Thoracic aorta (tissue), 2 donors: ENCODE measurements at regions not wholly inside any gene's neighbourhood (a gene's known extent, or its start where the extent isn't known, plus 50 kb on each side); places are given as distances from the start of the nearest gene placed in this dataset.

Source experiments
- ATAC-seq: fragments of 150-250 bp; one replicate; pipeline ENCODE4 v1.8.0; 2017; ENCODE audit warnings: low read depth; ENCODE audit not compliant: insufficient number of reproducible peaks, low FRiP score
- DNase-seq: peaks from one replicate; pipeline ENCODE4 v3.0.0-alpha.2; 2020; ENCODE audit warnings: low spot score
- H3K27ac ChIP-seq, 2 donors: fragments of 200-600 bp; sonication (generic); 1 replicate in 1 of 2; 2 replicates in 1 of 2; pipeline ENCODE4 v1.5.1; 2016; ENCODE audit warnings: mild to moderate bottlenecking in 2 of 2, moderate library complexity in 2 of 2
- H3K27me3 ChIP-seq: fragments of 200-600 bp; sonication (generic); replicated peaks from 2 replicates; pipeline ENCODE4 v1.6.0; 2016; ENCODE audit warnings: mild to moderate bottlenecking; ENCODE audit not compliant: insufficient read depth
- H3K36me3 ChIP-seq: fragments of 200-600 bp; sonication (generic); one replicate; pipeline ENCODE4 v1.5.1; 2016
- H3K4me1 ChIP-seq, 2 donors: fragments of 200-600 bp; sonication (generic); 1 replicate in 1 of 2; 2 replicates in 1 of 2; pipeline versions ENCODE4 v1.5.1 to v1.6.0; 2016; ENCODE audit warnings: low read depth in 2 of 2, mild to moderate bottlenecking in 1 of 2; ENCODE audit not compliant: control insufficient read depth in 1 of 2
- H3K4me3 ChIP-seq: fragments of 200-600 bp; sonication (generic); 2 replicates; pipeline ENCODE4 v1.5.1; 2016; ENCODE audit warnings: mild to moderate bottlenecking
- H3K9me3 ChIP-seq: fragments of 200-600 bp; sonication (generic); 2 replicates; pipeline ENCODE4 v1.5.1; 2016
- TF ChIP-seq, protein P1 (sequence below): fragments of 200-600 bp; sonication (generic); IDR thresholded peaks from one replicate; pipeline ENCODE4 v1.5.1; 2019; ENCODE audit warnings: antibody characterized with exemption

- DNase-seq (no peak), ATAC-seq (no peak)
- Histone ChIP-seq H3K27ac (no peak overlapping the region), H3K4me1 (no peaks in the 10 kb centered on the region), H3K27me3 (no peaks in the 10 kb centered on the region), H3K4me3 (no peak overlapping the region), H3K36me3 (no peaks in the 10 kb centered on the region), H3K9me3 (no peaks in the 10 kb centered on the region)
- TF ChIP-seq, protein P1, sequence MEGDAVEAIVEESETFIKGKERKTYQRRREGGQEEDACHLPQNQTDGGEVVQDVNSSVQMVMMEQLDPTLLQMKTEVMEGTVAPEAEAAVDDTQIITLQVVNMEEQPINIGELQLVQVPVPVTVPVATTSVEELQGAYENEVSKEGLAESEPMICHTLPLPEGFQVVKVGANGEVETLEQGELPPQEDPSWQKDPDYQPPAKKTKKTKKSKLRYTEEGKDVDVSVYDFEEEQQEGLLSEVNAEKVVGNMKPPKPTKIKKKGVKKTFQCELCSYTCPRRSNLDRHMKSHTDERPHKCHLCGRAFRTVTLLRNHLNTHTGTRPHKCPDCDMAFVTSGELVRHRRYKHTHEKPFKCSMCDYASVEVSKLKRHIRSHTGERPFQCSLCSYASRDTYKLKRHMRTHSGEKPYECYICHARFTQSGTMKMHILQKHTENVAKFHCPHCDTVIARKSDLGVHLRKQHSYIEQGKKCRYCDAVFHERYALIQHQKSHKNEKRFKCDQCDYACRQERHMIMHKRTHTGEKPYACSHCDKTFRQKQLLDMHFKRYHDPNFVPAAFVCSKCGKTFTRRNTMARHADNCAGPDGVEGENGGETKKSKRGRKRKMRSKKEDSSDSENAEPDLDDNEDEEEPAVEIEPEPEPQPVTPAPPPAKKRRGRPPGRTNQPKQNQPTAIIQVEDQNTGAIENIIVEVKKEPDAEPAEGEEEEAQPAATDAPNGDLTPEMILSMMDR = no peak
Measured at GRCh38 chr12:113643177-113643974, 171.7 kb upstream of the LHX5 start.

GRCh38 chr12:113642672-113643071 is 171.0 kb upstream of the LHX5 start:
- DNase-seq (no peak), ATAC-seq (no peak)
- Histone ChIP-seq H3K9me3 (no peaks in the 10 kb centered on the region), H3K27ac (no peak overlapping the region), H3K36me3 (no peaks in the 10 kb centered on the region), H3K4me1 (no peaks in the 10 kb centered on the region), H3K27me3 (no peaks in the 10 kb centered on the region), H3K4me3 (no peak overlapping the region)
- TF ChIP-seq, protein P1 = no peak

GRCh38 chr12:113642216-113642615 is 170.5 kb upstream of the LHX5 start:
- no peaks in the 10 kb centered on the region for H3K27me3 ChIP-seq
- TF ChIP-seq, protein P1 = no peak
- H3K4me3 ChIP-seq = no peak overlapping the region
- no peak overlapping the region for H3K27ac ChIP-seq
- ATAC-seq (no peak), DNase-seq (no peak)
- H3K36me3 ChIP-seq = no peaks in the 10 kb centered on the region
- H3K9me3 ChIP-seq = no peaks in the 10 kb centered on the region
- H3K4me1 ChIP-seq = no peaks in the 10 kb centered on the region

GRCh38 chr12:113641426-113642030 is 169.9 kb upstream of the LHX5 start:
- Histone ChIP-seq H3K4me1 (no peaks in the 10 kb centered on the region), H3K36me3 (no peaks in the 10 kb centered on the region), H3K27ac (no peak overlapping the region), H3K27me3 (no peaks in the 10 kb centered on the region), H3K9me3 (no peaks in the 10 kb centered on the region), H3K4me3 (no peak overlapping the region)
- no peak for DNase-seq
- TF ChIP-seq, protein P1 = no peak
- no peak for ATAC-seq

DNA sequence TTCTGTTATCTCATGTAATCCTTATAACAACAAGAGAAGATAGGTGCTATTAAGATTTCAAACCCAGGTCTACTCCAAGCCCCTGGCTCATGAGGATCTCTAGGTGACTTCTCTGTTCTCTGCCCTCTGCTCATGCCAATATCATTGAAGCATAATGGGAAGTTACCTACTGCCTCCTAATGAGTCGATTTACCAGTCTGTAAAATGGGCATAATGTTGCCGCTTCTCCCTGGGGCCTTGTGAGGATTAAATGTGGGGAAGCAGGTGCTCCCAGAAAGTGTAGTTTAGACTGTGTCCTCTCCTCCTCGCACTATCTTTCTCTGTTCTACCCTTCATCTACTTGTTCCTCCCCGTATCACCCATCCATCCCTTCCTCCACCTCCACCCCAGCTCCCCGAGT is 169.2 kb upstream of the LHX5 start:
- TF ChIP-seq, protein P1 = no peak
- DNase-seq (no peak), ATAC-seq (no peak)
- Histone ChIP-seq H3K27me3 (no peaks in the 10 kb centered on the region), H3K36me3 (no peaks in the 10 kb centered on the region), H3K4me3 (no peak overlapping the region), H3K9me3 (no peaks in the 10 kb centered on the region), H3K4me1 (no peaks in the 10 kb centered on the region), H3K27ac (no peak overlapping the region)
